HG03521 (cell line): ENCODE measurements at regions not wholly inside any gene's neighbourhood (a gene's known extent, or its start where the extent isn't known, plus 50 kb on each side); places are given as distances from the start of the nearest gene placed in this dataset.
"Not testable (repeated sequence)": the region's sequence is repeated elsewhere in the genome, so short reads cannot be mapped to it uniquely, and the experiment has no call there.

Experiments used
- ATAC-seq: cut with Tn5 transposase; IDR thresholded peaks from one replicate; pipeline ENCODE4 v1.9.1; 2021; ENCODE audit warnings: mild to moderate bottlenecking, moderate library complexity; ENCODE audit not compliant: unreplicated experiment

- no peak for ATAC-seq
These were observed 342.4 kb downstream of the INSIG2 start for GRCh38 chr2:118430510-118431164.

DNA sequence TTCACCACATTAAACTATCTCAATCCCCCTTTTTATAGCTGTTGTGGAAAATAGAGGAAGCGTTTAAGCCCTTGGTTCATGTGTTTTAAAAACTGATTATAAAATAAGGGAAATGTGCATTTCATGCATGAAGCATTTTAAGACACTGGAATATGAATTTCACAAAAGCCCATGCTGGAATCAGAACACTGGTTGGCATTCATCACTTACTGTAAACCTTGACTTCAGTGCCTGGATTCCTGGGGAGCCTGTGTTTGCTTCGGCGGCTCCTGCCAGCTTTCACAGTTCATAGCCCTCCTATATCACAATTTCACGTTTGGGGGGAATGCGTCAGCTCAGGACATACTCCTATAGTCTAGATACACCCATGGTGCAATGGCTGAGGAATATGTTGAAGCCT lies 336.9 kb downstream of the INSIG2 start:
- no peak for ATAC-seq

DNA sequence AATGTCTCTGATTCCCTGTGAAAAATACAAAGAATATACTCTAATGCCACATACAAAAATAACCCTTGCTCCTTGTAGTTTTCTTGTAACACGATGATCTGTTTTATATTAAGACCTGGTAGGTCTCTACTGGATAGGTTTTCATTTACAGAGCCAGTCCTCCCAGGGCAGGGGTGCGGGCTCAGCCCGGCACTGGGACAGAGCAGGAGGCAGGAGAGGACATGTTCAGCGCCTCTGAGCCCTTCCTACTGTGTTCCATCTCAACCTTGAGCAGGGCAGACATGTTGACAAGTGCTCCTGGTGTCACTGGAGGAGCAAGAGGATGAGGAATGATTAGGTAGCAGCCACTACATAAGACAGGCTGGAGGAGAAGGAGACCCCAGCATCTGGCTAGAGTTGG lies 335.5 kb downstream of the INSIG2 start:
- no peak for ATAC-seq

GRCh38 chr2:118421648-118422047 lies 333.4 kb downstream of the INSIG2 start:
- ATAC-seq = no peak

GRCh38 chr2:118417406-118418120 lies 329.3 kb downstream of the INSIG2 start:
- no peak for ATAC-seq

GRCh38 chr2:118415186-118415585 lies 326.9 kb downstream of the INSIG2 start:
- not testable (repeated sequence) for ATAC-seq

- no peak for ATAC-seq
These were observed 315.6 kb downstream of the INSIG2 start for GRCh38 chr2:118403658-118404451.

DNA sequence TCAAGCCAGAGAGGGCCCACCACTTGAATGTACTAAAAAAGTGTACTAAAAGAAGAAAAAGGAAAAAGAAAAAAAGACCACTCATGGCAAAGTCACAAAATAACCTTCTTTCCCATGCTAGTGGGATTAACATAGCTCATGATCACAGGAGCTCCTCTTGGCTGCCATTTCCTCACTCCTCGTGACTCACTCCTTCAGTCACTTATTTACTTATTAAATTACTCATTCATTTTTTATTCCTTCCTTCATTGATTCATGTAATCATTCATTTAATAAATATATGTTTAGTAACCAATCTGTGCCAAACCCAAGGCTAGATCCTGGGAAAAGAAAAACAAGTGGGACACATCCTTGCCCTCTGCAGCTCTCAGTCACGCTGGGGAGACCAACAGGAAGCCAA lies 300.5 kb downstream of the INSIG2 start:
- ATAC-seq = no peak

DNA sequence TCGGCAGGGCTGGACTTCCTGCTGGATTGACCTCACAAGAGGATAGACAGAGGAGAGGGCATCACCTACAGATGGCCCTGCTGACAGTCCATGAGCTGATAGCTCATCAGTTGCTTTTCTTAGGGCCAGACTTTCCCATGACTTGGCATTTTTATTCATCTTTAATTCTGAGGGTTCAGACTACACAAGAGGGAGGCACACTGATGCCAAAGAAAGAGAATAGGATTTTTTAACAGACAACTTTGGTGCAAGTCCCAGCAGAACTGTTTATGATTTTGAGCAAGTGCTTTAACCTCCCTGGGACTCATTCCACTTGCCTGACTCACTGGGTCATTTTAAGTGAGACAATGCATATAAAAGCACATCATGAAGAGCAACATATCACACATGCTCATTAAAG lies 299.2 kb downstream of the INSIG2 start:
- no peak for ATAC-seq

DNA sequence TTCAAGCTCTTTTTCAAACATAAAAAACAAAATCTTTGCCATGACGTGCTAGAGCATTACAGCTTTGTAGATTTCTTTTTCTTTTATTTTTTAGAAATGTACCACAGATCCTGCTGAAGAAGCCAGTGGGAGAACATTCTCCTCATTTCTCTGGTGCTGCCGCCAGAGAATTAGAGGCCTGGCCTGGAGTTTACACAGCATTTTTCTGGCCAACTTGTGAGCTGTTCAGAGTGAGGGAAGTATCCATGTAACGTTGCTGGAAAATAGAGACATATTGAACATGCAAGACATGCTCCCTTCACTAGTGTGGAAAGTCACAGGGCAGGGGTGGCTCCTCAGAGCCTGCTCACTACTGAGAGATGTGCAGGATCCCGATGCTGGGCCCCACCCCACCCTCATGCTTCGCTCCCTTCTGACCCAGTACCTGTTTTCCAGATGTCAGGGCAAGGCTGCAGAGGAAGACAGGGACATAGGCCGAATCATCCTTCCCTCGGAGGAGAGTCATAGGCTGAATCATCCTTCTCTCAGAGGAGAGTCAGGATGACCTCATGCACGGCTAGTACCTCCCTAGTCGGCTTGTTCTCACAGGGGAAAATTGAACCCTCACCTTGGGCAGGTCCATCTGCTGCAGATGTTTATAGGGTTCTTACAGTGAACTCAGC lies 298.5 kb downstream of the INSIG2 start:
- ATAC-seq = no peak

- no peak for ATAC-seq
These were observed 292.8 kb downstream of the INSIG2 start for GRCh38 chr2:118380915-118381653.

DNA sequence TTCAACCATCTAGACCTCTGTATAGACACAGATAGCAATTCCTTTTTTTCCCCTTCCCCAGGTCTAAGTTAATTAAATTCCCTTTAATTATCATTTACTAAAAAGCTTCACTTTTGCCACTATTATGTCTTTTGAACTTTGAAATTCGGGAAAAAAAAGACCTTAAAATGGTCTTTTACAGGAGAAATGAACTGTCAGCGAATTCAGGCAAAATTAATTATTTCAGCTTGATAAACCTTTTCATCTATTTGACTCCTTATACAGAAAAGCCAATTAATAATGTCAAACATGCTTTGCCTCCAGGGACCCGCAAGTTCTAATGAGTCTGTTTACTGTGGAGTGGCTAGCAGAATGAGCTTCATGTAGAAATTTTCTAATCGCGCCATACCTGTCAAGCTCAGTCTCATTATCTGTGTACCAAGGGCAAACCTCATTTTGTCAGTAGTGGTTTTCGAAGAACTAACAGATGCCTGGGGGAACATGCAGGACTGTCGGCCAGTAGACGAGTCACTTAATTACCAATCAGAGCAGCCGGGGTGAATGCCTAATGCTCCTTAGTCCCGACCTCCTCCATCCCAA lies 287.7 kb downstream of the INSIG2 start:
- no peak for ATAC-seq

GRCh38 chr2:118374974-118375755 lies 286.9 kb downstream of the INSIG2 start:
- no peak for ATAC-seq

GRCh38 chr2:118372886-118373830 lies 284.9 kb downstream of the INSIG2 start:
- no peak for ATAC-seq

- peak; percentile 67 for ATAC-seq
These were observed 283.2 kb downstream of the INSIG2 start for GRCh38 chr2:118371515-118371914.

- not testable (repeated sequence) for ATAC-seq
These were observed 281.2 kb downstream of the INSIG2 start for GRCh38 chr2:118369521-118369920.

DNA sequence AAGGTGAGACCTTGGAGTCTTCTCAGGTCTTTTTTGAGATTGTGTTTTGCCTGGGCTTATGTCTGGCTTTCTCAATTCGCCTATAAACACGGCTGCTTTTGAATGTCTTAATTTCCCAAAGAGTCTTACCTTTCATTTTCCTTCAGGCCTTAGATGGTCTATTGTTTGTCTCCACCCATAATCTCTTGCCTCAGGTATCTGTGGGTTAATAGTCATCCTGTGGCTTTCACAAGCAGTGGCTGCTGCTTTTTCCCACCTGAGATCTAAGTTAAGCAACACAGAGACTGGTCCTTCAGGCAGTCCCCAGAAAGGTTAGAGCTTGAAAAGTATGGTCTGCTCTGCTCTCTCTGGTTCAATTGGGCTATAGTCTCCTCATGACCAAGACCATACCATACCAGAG lies 275.3 kb downstream of the INSIG2 start:
- no peak for ATAC-seq

GRCh38 chr2:118356051-118356450 lies 267.8 kb downstream of the INSIG2 start:
- no peak for ATAC-seq
